GM23338 (cell line): ENCODE measurements at regions not wholly inside any gene's neighbourhood (a gene's known extent, or its start where the extent isn't known, plus 50 kb on each side); places are given as distances from the start of the nearest gene placed in this dataset.
"Not testable (repeated sequence)": the region's sequence is repeated elsewhere in the genome, so short reads cannot be mapped to it uniquely, and the experiment has no call there.

Experiments
- ATAC-seq: fragments of 200-7000 bp; cut with Tn5 transposase; 3 replicates; pipeline ENCODE4 v1.9.1; 2020
- DNase-seq: peaks from one replicate; pipeline ENCODE4 v3.0.0-alpha.2; 2015; ENCODE audit warnings: low spot score
- H2AFZ ChIP-seq: fragments of 200-600 bp; sonication (generic); 2 replicates; pipeline ENCODE4 v1.8.0; 2016; ENCODE audit warnings: antibody characterized with exemption, mild to moderate bottlenecking, moderate library complexity
- H3F3A ChIP-seq: fragments of 200-600 bp; sonication (generic); replicated peaks from 2 replicates; pipeline ENCODE4 v1.8.0; 2017; ENCODE audit warnings: antibody characterized with exemption, mixed run types, low read depth
- H3K27ac ChIP-seq: fragments of 200-600 bp; sonication (generic); 2 replicates; pipeline ENCODE4 v1.6.1; 2016; ENCODE audit warnings: low read depth
- H3K27me3 ChIP-seq: fragments of 200-600 bp; sonication (generic); 2 replicates; pipeline ENCODE4 v1.8.0; 2016; ENCODE audit warnings: mild to moderate bottlenecking, mixed run types, moderate library complexity; ENCODE audit not compliant: insufficient read depth
- H3K36me3 ChIP-seq: fragments of 200-600 bp; sonication (generic); 2 replicates; pipeline ENCODE4 v1.8.0; 2016; ENCODE audit warnings: mild to moderate bottlenecking; ENCODE audit not compliant: insufficient read depth
- H3K4me1 ChIP-seq: fragments of 200-600 bp; sonication (generic); 2 replicates; pipeline ENCODE4 v1.8.0; 2016; ENCODE audit warnings: mild to moderate bottlenecking, moderate library complexity; ENCODE audit not compliant: insufficient read depth
- H3K4me2 ChIP-seq: fragments of 200-600 bp; sonication (generic); 2 replicates; pipeline ENCODE4 v1.7.1; 2017; ENCODE audit warnings: mixed run types
- H3K4me3 ChIP-seq: fragments of 200-600 bp; sonication (generic); 2 replicates; pipeline ENCODE4 v1.6.1; 2016; ENCODE audit warnings: mixed run types
- H3K79me2 ChIP-seq: fragments of 200-600 bp; sonication (generic); replicated peaks from 2 replicates; pipeline ENCODE4 v1.8.0; 2017; ENCODE audit warnings: mild to moderate bottlenecking; ENCODE audit not compliant: insufficient read depth
- H3K9me2 ChIP-seq: fragments of 200-600 bp; sonication (generic); 2 replicates; pipeline ENCODE4 v1.8.0; 2017; ENCODE audit not compliant: insufficient read depth
- H4K20me1 ChIP-seq: fragments of 200-600 bp; sonication (generic); replicated peaks from 2 replicates; pipeline ENCODE4 v1.8.0; 2017; ENCODE audit warnings: mild to moderate bottlenecking; ENCODE audit not compliant: insufficient read depth
- H3K27ac Mint-ChIP-seq: 2 replicates; pipeline ENCODE4 v1.8.0; 2020; ENCODE audit warnings: inconsistent platforms, mild to moderate bottlenecking, moderate library complexity, mixed read lengths
- H3K27me3 Mint-ChIP-seq: 3 replicates; pipeline ENCODE4 v1.8.0; 2022; ENCODE audit warnings: low read depth, mild to moderate bottlenecking, moderate library complexity, mixed read lengths, inconsistent platforms; ENCODE audit not compliant: insufficient read depth, poor library complexity
- H3K36me3 Mint-ChIP-seq: 3 replicates; pipeline ENCODE4 v1.8.0; 2021; ENCODE audit warnings: low read depth, mild to moderate bottlenecking, inconsistent platforms, moderate library complexity, mixed read lengths
- H3K4me1 Mint-ChIP-seq: 3 replicates; pipeline ENCODE4 v1.8.0; 2020; ENCODE audit warnings: mild to moderate bottlenecking, inconsistent platforms, mixed read lengths
- H3K4me3 Mint-ChIP-seq: 3 replicates; pipeline ENCODE4 v1.8.0; 2021; ENCODE audit warnings: moderate library complexity, mild to moderate bottlenecking, inconsistent platforms, mixed read lengths
- H3K9me3 Mint-ChIP-seq: 3 replicates; pipeline ENCODE4 v1.8.0; 2020; ENCODE audit warnings: moderate library complexity, mild to moderate bottlenecking, inconsistent platforms, mixed read lengths
- CREB1 ChIP-seq: fragments of 250-450 bp; sonication (Bioruptor Pico); IDR thresholded peaks from 2 replicates; pipeline ENCODE4 v1.5.0; 2020; ENCODE audit warnings: low read depth, mild to moderate bottlenecking, moderate library complexity
- ETS1 ChIP-seq: IDR thresholded peaks from 2 replicates; pipeline ENCODE4 v1.6.1; 2016; ENCODE audit warnings: antibody characterized with exemption
- EZH2 ChIP-seq: fragments of 200-600 bp; sonication (generic); IDR thresholded peaks from one replicate; pipeline ENCODE4 v1.8.0; 2017; ENCODE audit warnings: antibody characterized with exemption, mild to moderate bottlenecking, low read depth; ENCODE audit not compliant: unreplicated experiment
- EZH2phosphoT487 ChIP-seq: fragments of 200-600 bp; sonication (generic); IDR thresholded peaks from one replicate; pipeline ENCODE4 v1.8.1; 2018; ENCODE audit warnings: antibody characterized with exemption; ENCODE audit not compliant: unreplicated experiment
- JUNB ChIP-seq: IDR thresholded peaks from one replicate; pipeline ENCODE4 v1.6.1; 2016; ENCODE audit warnings: antibody characterized with exemption; ENCODE audit not compliant: unreplicated experiment
- NANOG ChIP-seq: IDR thresholded peaks from 2 replicates; pipeline ENCODE4 v1.6.1; 2016; ENCODE audit warnings: antibody characterized with exemption, borderline replicate concordance
- POLR2AphosphoS5 ChIP-seq: IDR thresholded peaks from 2 replicates; pipeline ENCODE4 v1.6.1; 2016; ENCODE audit warnings: antibody characterized with exemption, low read depth
- STAT1 ChIP-seq: IDR thresholded peaks from one replicate; pipeline ENCODE4 v1.6.1; 2016; ENCODE audit warnings: antibody characterized with exemption; ENCODE audit not compliant: unreplicated experiment
- ZNF114 ChIP-seq: fragments of 250-450 bp; sonication (Bioruptor Pico); IDR thresholded peaks from 2 replicates; pipeline ENCODE4 v1.5.0; 2020; ENCODE audit warnings: mild to moderate bottlenecking, moderate library complexity
- ZNF331 ChIP-seq: fragments of 250-450 bp; sonication (Bioruptor Pico); IDR thresholded peaks from 2 replicates; pipeline ENCODE4 v1.5.0; 2020; ENCODE audit warnings: low read depth, mild to moderate bottlenecking, moderate library complexity
- TF ChIP-seq, protein P1 (sequence below), 2 experiments: fragments of 200-600 bp in 1 of 2; sonication (generic) in 1 of 2; conservative IDR thresholded peaks; 2 replicates each; pipeline versions ENCODE4 v1.5.1 to v1.6.1; 2016 to 2017; ENCODE audit warnings: antibody characterized with exemption in 2 of 2, low read depth in 2 of 2, mild to moderate bottlenecking in 2 of 2, moderate library complexity in 1 of 2
- TF ChIP-seq, protein P2 (sequence below): IDR thresholded peaks from one replicate; pipeline ENCODE4 v1.6.1; 2018; ENCODE audit warnings: antibody characterized with exemption; ENCODE audit not compliant: unreplicated experiment

GRCh38 chr5:163934990-163935389 lies 429.6 kb downstream of the MAT2B start:
- not testable (repeated sequence) for DNase-seq, H3K9me2 ChIP-seq, ATAC-seq, H3K4me3 ChIP-seq, H3K4me1 ChIP-seq, H4K20me1 ChIP-seq, H3K36me3 ChIP-seq, H3K27ac Mint-ChIP-seq, H2AFZ ChIP-seq, H3K36me3 Mint-ChIP-seq, H3K79me2 ChIP-seq, H3K27me3 ChIP-seq, H3K27ac ChIP-seq, H3K4me3 Mint-ChIP-seq, H3K4me1 Mint-ChIP-seq, H3K27me3 Mint-ChIP-seq, H3K4me2 ChIP-seq, H3F3A ChIP-seq
- H3K9me3 Mint-ChIP-seq, result peaks cover 33% of the 10 kb centered on the region

GRCh38 chr5:163938595-163938994 lies 433.2 kb downstream of the MAT2B start:
- H3K4me1 Mint-ChIP-seq, result no peaks in the 10 kb centered on the region
- no peak overlapping the region for H3K27ac Mint-ChIP-seq
- H3K9me2 ChIP-seq, result peaks cover 6% of the 10 kb centered on the region
- H3F3A ChIP-seq, result no peaks in the 10 kb centered on the region
- H3K79me2 ChIP-seq, result no peaks in the 10 kb centered on the region
- H3K36me3 Mint-ChIP-seq, result no peaks in the 10 kb centered on the region
- no peak overlapping the region for H3K27ac ChIP-seq
- ATAC-seq (no peak), DNase-seq (no peak)
- TF ChIP-seq NANOG (no peak), EZH2phosphoT487 (no peak)
- TF ChIP-seq, protein P1, sequence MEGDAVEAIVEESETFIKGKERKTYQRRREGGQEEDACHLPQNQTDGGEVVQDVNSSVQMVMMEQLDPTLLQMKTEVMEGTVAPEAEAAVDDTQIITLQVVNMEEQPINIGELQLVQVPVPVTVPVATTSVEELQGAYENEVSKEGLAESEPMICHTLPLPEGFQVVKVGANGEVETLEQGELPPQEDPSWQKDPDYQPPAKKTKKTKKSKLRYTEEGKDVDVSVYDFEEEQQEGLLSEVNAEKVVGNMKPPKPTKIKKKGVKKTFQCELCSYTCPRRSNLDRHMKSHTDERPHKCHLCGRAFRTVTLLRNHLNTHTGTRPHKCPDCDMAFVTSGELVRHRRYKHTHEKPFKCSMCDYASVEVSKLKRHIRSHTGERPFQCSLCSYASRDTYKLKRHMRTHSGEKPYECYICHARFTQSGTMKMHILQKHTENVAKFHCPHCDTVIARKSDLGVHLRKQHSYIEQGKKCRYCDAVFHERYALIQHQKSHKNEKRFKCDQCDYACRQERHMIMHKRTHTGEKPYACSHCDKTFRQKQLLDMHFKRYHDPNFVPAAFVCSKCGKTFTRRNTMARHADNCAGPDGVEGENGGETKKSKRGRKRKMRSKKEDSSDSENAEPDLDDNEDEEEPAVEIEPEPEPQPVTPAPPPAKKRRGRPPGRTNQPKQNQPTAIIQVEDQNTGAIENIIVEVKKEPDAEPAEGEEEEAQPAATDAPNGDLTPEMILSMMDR (conservative IDR thresholded peaks at IDR 0.05; ENCODE audit: low read depth in 2 of 2), result no peak
- H3K27me3 Mint-ChIP-seq, result no peaks in the 10 kb centered on the region
- no peak overlapping the region for H3K4me3 ChIP-seq
- no peaks in the 10 kb centered on the region for H4K20me1 ChIP-seq
- H3K36me3 ChIP-seq, result no peaks in the 10 kb centered on the region
- H3K4me3 Mint-ChIP-seq, result no peak overlapping the region
- no peak overlapping the region for H2AFZ ChIP-seq
- no peaks in the 10 kb centered on the region for H3K4me1 ChIP-seq
- H3K9me3 Mint-ChIP-seq, result peaks cover 13% of the 10 kb centered on the region; the same call in 2 of the 3 replicates
- no peaks in the 10 kb centered on the region for H3K27me3 ChIP-seq
- H3K4me2 ChIP-seq, result no peak overlapping the region

DNA sequence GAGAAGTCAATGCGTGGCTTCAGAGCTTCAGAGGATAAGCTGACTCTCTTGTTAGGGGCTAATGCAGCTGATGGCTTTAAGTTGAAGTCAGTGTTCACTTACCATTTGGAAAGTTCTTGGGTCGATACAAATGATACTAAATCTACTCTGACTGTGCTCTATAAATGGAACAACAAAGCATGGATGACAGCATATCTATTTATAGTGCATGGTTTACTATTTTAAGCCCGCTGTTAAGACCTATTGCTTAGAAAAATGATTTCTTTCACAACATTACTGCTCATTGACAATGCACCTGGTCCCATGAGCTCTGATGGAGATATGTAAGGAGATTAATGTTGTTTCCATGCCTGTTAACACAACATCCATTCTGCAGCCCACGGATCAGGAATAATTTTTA lies 435.7 kb downstream of the MAT2B start:
- ATAC-seq (no peak), DNase-seq (no peak)
- Mint-ChIP-seq H3K9me3 (no peaks in the 10 kb centered on the region), H3K36me3 (no peaks in the 10 kb centered on the region), H3K27ac (no peak overlapping the region), H3K4me3 (no peak overlapping the region), H3K4me1 (no peaks in the 10 kb centered on the region), H3K27me3 (no peaks in the 10 kb centered on the region)
- no peak overlapping the region for H3K4me3 ChIP-seq
- H3K27me3 ChIP-seq, result no peaks in the 10 kb centered on the region
- no peak overlapping the region for H3K27ac ChIP-seq
- no peak overlapping the region for H3K4me2 ChIP-seq
- no peaks in the 10 kb centered on the region for H4K20me1 ChIP-seq
- H3F3A ChIP-seq, result no peaks in the 10 kb centered on the region
- H2AFZ ChIP-seq, result no peak overlapping the region
- no peaks in the 10 kb centered on the region for H3K4me1 ChIP-seq
- H3K9me2 ChIP-seq, result no peaks in the 10 kb centered on the region
- no peaks in the 10 kb centered on the region for H3K36me3 ChIP-seq
- no peaks in the 10 kb centered on the region for H3K79me2 ChIP-seq
- TF ChIP-seq ZNF114 (no peak), ZNF331 (CRISPR knock-in tag) (no peak), CREB1 (CRISPR knock-in tag) (no peak), POLR2AphosphoS5 (no peak), EZH2 (no peak), ETS1 (no peak), NANOG (no peak), JUNB (no peak), STAT1 (no peak)
- TF ChIP-seq, protein P2, sequence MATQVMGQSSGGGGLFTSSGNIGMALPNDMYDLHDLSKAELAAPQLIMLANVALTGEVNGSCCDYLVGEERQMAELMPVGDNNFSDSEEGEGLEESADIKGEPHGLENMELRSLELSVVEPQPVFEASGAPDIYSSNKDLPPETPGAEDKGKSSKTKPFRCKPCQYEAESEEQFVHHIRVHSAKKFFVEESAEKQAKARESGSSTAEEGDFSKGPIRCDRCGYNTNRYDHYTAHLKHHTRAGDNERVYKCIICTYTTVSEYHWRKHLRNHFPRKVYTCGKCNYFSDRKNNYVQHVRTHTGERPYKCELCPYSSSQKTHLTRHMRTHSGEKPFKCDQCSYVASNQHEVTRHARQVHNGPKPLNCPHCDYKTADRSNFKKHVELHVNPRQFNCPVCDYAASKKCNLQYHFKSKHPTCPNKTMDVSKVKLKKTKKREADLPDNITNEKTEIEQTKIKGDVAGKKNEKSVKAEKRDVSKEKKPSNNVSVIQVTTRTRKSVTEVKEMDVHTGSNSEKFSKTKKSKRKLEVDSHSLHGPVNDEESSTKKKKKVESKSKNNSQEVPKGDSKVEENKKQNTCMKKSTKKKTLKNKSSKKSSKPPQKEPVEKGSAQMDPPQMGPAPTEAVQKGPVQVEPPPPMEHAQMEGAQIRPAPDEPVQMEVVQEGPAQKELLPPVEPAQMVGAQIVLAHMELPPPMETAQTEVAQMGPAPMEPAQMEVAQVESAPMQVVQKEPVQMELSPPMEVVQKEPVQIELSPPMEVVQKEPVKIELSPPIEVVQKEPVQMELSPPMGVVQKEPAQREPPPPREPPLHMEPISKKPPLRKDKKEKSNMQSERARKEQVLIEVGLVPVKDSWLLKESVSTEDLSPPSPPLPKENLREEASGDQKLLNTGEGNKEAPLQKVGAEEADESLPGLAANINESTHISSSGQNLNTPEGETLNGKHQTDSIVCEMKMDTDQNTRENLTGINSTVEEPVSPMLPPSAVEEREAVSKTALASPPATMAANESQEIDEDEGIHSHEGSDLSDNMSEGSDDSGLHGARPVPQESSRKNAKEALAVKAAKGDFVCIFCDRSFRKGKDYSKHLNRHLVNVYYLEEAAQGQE, result no peak
- TF ChIP-seq, protein P1 (conservative IDR thresholded peaks at IDR 0.05; ENCODE audit: low read depth in 2 of 2), result no peak
